NCI-H460 (cell line): ENCODE measurements at regions not wholly inside any gene's neighbourhood (a gene's known extent, or its start where the extent isn't known, plus 50 kb on each side); places are given as distances from the start of the nearest gene placed in this dataset.
A peak's percentile ranks its signal among the peaks of the same experiment; 100 is the strongest.
"Not testable (repeated sequence)": the region's sequence is repeated elsewhere in the genome, so short reads cannot be mapped to it uniquely, and the experiment has no call there.

Source experiments
- DNase-seq: peaks from one replicate; pipeline ENCODE4 v3.0.0-alpha.2; 2016; ENCODE audit warnings: low read depth; ENCODE audit errors: extremely low read depth

DNA sequence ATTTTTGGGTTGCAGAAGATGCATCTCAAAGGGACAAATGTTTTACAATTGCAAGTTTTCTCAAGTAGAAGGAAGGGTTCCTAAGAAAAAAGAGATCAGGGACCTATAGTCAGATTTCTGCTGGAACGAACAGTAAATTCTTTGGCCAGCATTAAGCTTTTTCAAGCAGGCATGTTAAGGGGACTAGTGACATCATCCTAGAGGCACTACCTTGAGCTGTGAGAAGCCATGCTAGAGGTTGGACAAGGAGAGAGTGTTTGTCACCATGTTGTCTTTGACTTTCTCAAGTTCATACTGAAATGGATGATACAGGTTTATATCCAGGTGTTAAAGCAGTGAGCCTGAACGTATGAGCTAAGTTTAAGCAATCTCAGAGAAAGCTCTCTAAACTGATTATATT, 85.2 kb upstream of the WDR72 start:
- DNase-seq, result no peak

DNA sequence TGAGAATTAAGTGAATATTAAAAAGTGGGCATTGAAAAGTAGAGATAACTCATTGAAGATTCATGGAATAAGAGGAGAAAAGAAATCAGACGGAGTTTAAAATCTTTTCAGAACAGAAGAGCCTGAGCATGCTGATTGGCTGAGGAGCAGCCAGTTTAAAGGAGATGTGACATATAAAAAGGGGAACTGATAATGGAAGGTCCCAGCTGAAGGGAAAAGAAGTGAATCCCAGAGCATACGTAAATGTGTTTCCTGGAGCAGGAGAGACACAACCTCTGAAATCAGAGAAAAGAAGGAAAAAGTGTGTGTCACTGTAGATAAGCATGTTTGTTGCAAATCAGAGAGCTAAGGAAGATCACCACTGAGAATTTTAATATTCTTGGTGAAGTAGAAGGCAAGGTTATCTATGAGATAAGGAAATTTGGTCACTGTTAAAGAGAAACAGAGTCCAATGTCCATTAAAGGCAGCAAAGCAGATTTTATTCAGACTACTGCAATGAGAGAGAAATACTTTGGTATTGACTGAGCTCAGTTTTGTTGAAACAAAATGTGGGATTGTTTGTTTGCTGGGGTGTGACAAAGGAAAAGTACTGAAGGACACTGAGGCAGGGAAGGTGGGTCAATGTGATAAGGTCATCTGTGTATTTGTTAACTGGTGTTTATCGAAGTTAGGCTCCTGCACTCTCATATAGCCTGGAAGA, 84.6 kb upstream of the WDR72 start:
- no peak for DNase-seq

DNA sequence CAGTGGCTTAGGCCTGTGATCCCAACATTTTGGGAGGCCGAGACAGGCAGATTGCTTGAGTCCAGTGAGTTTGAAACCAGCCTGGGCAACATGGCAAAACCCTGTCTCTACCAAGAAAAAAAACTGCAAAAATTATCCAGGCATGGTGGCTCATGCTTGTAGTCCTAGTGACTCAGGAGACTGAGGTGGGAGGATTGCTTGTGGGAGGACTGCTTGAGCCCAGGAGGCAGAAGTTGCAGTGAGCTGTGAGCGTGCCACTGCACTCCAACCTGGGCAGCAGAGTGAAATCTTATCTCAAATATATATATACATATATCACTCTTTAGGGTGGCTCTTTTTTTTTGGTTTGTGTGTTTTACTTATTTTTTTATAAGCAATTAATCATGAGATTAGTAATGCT, 83.7 kb upstream of the WDR72 start:
- DNase-seq, result no peak

DNA sequence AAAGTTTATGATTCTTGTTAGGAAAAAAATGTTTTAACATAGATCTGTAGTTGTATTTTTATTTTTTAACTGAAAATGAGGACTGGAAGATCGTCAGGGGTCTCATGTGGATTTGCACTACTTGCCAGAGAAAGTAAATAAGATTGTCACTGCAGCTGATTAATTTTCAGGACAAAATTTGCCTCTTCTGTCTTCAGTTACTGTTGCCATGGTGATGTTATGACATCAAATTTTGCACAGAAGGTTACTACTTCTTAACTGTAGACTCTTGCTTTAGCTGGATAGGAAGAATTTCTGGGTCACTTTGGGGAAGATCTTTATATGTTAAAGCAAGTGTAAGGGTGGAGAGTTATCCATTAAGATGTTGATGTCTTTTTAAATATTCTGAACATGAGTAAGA, 82.2 kb upstream of the WDR72 start:
- DNase-seq, result no peak

DNA sequence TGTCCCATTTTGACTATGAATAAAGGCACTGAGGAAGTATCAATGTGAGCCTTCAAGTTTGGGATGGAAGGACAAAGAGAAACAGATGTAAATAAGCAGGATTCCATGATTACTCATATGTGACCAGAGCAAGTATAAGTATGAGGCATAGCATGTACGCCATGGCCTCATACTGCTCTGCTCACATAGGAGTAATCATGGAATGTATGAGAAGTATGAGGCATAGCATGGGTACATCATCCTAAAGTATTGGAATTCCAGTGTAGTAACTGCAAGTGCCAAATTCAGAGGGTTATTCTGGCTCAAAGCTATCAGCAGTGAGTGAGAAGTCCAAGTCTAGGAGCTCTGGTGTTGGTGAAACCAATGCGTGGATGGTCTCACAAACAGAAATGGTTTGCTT, 81.2 kb upstream of the WDR72 start:
- DNase-seq, result no peak

DNA sequence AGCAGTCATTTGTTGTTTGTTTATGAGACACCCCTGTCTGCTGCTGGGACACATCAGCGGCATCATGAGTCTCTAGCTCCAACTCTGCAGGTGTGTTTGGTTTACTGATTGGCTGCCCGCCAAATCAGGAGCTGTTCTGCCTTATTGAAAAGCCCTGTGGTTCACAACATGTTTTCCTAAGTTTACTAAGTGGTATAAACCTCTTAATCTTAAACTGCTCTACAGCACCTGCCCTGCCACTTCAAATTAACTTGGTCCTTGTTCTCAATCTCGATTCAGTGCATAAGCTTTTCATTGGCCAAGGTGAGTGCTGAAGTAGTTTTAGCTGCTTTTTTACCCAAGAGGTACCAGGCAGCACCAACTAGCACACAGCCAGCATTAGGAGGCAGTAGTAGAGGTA, 77.8 kb upstream of the WDR72 start:
- no peak for DNase-seq

DNA sequence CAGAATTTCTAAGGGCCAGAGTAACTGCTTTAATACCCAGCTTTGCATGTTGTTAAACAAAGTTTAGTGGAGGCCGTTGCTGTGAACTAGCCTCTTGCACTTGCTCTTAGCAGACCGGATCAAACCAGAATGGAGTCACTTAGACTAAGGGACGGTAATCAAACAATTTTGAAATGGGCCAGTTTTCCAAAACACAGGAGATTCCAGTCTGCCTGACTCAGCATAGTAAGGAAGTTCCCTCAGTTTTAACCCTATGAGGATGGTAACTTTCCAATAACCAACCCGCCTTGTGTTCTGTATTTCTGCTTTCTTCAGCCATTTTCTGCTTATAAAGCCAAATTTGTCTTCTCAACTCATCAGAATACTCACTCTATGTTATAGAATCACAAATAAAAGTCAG, 77.2 kb upstream of the WDR72 start:
- no peak for DNase-seq

DNA sequence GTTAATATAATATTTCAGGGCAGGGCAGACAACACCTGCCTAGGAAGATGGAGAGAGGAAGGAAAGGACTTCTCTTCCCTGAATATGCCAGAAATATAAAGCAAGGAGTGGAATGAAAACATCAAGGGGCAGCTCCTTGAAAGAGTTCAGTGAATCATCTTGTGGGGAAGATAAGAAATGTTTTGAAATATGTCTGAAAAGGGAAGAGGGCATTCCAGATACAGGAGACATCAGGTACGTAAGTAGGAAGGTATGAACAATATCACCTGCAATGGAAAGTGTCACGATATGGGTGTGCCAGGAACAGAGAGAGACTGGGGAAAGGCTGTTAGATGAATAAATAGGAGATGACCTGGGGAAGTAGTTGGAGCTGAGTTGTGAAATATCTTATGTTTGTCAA, 75.8 kb upstream of the WDR72 start:
- no peak for DNase-seq

DNA sequence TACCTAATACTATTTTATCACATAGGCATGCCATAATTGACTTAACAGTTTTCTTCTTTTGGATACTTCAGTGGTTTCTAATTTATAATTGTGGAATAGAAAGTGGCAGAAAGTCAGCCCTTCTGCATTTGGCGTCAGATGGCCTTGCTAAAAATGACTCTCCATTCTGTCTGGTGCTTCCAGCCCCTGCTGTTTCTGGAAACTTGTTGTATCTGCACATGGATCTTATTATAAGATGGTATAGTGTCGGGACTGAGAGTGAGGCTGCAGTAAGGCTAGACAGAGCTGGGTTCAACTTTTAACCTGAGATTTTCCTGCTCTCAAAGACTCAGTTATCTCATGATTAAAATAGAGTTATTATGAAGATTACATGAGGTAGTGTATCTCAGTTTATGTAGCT, 74.8 kb upstream of the WDR72 start:
- DNase-seq, result no peak

DNA sequence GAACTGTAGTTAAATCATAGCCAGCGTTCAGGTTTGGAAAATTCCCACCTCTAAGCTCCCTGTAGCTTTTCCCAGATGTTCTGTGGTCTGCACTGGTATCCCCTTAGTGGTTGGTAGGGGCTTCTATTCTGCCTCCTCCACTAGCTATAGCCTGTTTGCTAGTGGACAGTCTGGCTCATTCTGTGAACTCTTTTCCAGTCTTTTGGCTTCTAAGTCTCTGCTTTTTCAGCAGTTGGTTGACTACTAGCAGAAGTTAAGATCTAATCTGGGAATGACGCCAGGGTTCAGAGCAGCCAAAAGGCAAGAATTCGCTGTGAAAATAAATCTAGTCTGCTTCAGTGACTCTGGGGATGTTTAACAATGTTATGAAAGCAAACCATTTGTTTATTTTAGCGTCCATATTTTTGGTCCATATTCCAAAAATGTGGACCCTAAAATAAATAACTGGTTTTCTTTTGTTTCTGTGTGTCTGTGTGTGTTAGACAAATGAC, 73.7 kb upstream of the WDR72 start:
- DNase-seq, result no peak

DNA sequence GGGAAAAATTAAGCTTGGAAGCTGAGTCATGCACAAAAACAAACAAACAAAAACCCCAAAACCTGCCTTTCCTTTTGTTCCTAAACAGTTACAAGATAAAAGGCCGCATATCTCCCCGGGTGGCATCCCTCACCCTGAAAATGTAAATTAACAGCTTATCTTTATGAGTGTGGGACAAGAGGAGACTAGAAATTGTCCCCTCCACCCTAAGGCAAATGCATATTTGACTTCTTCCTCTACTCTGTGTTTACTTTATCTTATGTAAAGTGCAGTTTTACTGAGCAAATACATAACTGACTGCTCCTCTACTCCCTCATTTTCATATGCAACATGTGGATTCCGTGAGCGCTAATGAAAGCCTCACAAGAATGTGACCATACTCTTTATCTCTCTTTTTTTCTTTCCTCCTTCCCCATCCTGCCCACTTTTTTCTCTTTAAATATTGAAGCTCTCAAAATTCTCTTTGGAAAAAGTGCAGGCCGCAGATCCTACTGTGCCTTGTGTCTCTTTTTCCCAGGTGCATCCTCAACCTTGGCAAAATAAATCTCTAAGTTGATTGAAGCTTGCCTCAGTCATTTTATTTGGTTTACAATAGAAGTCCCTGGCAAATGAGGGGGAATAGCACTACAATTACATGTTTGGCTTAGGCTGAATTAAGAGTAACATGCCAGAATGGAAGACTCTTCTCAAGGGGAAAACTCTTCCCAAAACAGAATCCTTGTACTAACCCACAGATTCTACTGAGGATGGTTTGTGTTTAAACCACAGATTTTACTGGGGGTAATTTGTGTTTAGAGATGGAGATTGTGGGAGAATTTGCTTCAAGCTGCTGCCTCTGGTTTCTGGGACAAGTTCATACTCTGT, 72.7 kb upstream of the WDR72 start:
- DNase-seq, result no peak

DNA sequence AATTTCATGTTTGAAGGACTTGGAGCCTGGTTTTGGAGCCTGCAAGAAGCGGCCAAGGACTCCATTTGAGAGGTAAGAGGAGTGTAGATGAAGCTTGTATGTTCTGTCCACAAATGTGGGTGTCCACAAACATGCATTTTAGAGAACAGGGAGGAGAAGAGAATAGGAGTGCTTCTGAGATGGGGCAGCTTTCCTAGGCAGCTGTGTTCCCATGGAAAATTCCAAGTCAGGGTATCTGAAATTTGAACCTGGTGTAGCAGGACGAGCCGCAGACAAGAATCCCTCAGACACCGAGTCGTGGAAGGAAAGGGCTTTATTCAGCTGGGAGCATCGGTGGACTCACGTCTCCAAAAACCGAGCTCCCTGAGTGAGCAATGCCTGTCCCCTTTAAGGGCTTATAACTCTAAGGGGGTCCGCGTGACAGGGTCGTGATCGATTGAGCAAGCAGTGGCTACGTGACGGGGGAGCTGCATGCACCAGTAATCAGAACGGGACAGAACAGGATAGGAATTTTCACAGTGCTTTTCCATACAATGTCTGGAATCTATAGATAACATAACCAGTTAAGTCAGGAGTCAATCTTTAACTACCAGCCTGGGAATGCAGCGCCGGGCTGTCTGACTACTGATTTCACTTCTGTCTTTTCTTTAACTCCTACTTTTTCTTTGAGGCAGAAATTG, 71.4 kb upstream of the WDR72 start:
- DNase-seq, result no peak

DNA sequence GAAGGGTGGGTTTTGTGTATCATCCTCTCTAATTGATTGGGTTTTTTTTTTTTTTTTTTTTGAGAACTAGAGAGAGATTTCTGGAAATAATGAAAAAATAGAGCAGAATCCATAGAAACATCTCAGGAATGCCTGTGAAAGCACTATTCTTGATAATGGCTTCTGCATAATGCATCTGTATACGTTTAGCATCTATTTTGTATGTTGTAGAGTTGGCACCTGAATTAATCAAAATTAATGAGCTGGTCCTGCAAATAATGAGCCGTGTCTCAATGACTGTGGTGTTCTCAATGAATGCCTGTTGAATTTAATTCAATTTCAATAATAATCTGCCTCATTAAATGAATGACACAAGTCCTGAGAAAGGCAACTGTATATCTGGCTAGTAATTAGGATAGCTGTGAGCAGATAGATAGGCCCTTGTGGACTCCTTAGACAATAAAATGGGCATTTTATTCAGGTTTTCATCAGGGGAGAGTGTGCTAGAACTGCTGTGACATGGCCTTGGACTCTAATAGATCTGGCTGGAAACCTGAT, 70.5 kb upstream of the WDR72 start:
- DNase-seq, result no peak

DNA sequence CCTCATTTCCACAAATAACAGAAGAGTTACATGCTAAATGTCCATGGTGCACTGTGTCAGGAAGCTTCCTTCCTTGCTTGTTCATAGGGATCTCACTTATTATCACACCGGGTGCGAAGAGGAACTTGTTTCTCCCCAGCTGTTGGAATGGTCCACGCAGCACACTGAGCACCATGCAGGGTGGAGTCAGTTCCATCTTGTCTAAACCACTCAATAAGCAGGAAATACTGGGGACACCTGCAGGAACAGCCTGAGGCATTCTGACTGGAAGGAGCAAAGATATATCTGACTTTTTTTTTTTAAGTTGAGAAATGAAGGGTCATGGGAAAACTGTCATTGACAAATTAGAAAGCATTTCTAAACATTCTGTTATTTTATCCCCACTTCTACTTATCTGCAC, 70.0 kb upstream of the WDR72 start:
- no peak for DNase-seq

DNA sequence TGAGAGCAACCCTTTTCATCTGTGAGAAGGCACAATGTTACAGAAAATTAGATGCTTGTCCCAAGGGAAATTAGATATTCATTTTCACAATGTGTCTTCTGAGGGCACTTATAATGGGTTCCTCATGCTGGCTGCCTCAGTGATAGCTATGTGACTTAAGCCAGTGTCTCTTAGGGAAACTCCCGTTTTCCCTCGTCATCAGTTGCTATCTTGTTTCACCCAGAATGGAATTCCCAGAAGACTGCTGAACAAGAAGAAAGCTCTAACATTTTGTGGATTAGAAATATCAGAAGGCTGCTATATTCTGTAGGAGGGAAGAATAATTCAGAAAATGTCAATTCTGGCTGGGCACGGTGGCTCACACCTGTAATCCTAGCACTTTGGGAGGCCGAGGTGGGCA, 67.9 kb upstream of the WDR72 start:
- no peak for DNase-seq

DNA sequence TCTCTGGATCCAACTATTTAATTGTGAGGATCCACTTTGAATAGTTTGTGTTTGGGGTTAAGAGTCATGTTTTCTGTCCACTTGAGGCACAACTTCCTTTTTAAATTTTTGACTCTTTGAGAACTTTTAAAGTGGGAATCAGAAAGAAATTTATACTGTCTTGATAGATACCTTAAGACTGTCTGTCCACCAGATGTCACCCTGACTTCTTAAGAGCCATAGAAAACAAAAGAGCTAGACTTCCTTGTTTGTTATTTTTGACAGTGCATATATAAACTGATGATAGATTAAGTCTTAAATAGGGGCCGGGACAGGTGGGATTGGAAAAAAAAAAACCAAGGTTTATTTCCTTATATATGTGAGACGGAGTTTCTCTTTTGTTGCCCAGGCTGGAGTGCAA, 52.1 kb upstream of the WDR72 start:
- DNase-seq, result peak; percentile 12

DNA sequence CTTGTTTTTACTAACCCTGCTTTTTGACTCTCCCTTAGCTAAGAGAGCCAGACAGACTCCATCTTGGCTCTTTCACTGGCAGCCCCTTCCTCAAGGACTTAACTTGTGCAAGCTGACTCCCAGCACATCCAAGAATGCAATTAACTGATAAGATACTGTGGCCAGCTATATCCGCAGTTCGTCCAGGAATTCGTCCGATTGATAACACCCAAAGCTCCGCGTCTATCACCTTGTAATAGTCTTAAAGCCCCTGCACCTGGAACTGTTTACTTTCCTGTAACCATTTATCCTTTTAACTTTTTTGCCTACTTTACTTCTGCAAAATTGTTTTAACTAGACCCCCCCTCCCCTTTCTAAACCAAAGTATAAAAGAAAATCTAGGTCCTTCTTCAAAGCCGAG, 50.8 kb upstream of the WDR72 start:
- DNase-seq, result not testable (repeated sequence)
